ENCODE measurements at regions not wholly inside any gene's neighbourhood (a gene's known extent, or its start where the extent isn't known, plus 50 kb on each side); places are given as distances from the start of the nearest gene placed in this dataset.

- TF ChIP-seq, protein P1, sequence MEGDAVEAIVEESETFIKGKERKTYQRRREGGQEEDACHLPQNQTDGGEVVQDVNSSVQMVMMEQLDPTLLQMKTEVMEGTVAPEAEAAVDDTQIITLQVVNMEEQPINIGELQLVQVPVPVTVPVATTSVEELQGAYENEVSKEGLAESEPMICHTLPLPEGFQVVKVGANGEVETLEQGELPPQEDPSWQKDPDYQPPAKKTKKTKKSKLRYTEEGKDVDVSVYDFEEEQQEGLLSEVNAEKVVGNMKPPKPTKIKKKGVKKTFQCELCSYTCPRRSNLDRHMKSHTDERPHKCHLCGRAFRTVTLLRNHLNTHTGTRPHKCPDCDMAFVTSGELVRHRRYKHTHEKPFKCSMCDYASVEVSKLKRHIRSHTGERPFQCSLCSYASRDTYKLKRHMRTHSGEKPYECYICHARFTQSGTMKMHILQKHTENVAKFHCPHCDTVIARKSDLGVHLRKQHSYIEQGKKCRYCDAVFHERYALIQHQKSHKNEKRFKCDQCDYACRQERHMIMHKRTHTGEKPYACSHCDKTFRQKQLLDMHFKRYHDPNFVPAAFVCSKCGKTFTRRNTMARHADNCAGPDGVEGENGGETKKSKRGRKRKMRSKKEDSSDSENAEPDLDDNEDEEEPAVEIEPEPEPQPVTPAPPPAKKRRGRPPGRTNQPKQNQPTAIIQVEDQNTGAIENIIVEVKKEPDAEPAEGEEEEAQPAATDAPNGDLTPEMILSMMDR (conservative IDR thresholded peaks at IDR 0.05; ENCODE audit: low read depth, low read length) = no peak
- TF ChIP-seq CHD1 (IDR thresholded peaks at IDR 0.05; ENCODE audit: low read depth, low read length) (no peak), RFX5 (IDR thresholded peaks at IDR 0.05; ENCODE audit: low read depth, low read length) (no peak), POLR2A (IDR thresholded peaks at IDR 0.05; ENCODE audit: low read depth, low read length) (no peak), SMC3 (IDR thresholded peaks at IDR 0.05; ENCODE audit: low read depth, low read length) (no peak), FOS (IDR thresholded peaks at IDR 0.05; ENCODE audit: low read depth, low read length) (no peak)
These were observed 87.8 kb downstream of the RCN1 start for GRCh38 chr11:32178692-32179091.

Measured in IMR-90 (cell line).